Loucy (cell line): ENCODE measurements at regions not wholly inside any gene's neighbourhood (a gene's known extent, or its start where the extent isn't known, plus 50 kb on each side); places are given as distances from the start of the nearest gene placed in this dataset.
"Not testable (repeated sequence)": the region's sequence is repeated elsewhere in the genome, so short reads cannot be mapped to it uniquely, and the experiment has no call there.

Source experiments
- EZH2phosphoT487 ChIP-seq: fragments of 200-600 bp; IDR thresholded peaks from 2 replicates; pipeline ENCODE4 v1.6.1; 2018; ENCODE audit warnings: antibody characterized with exemption, mild to moderate bottlenecking, moderate library complexity, borderline replicate concordance
- TF ChIP-seq, protein P1 (sequence below): fragments of 200-600 bp; sonication (generic); conservative IDR thresholded peaks from 2 replicates; pipeline ENCODE4 v1.5.1; 2014; ENCODE audit warnings: mild to moderate bottlenecking, antibody characterized with exemption, low read length

DNA sequence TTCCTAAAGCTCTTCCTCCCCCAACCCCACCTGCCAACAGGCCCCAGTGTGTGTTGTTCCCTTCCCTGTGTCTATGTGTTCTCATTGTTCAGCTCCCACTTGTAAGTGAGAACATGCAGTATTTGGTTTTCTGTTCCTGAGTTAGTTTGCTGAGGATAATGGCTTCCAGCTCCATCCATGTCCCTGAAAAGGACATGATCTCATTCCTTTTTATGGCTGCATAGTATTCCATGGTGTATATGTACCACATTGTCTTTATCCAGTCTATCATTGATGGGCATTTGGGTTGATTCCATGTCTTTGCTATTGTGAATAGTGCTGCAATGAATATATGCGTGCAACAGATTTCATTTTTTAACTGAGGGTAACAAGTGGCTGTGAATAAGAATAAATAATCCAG lies 69.0 kb upstream of the FHIP2A start:
- TF ChIP-seq, protein P1, sequence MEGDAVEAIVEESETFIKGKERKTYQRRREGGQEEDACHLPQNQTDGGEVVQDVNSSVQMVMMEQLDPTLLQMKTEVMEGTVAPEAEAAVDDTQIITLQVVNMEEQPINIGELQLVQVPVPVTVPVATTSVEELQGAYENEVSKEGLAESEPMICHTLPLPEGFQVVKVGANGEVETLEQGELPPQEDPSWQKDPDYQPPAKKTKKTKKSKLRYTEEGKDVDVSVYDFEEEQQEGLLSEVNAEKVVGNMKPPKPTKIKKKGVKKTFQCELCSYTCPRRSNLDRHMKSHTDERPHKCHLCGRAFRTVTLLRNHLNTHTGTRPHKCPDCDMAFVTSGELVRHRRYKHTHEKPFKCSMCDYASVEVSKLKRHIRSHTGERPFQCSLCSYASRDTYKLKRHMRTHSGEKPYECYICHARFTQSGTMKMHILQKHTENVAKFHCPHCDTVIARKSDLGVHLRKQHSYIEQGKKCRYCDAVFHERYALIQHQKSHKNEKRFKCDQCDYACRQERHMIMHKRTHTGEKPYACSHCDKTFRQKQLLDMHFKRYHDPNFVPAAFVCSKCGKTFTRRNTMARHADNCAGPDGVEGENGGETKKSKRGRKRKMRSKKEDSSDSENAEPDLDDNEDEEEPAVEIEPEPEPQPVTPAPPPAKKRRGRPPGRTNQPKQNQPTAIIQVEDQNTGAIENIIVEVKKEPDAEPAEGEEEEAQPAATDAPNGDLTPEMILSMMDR, result not testable (repeated sequence)
- not testable (repeated sequence) for TF ChIP-seq EZH2phosphoT487
